Peyer's patch (tissue), 4 donors: ENCODE measurements at regions not wholly inside any gene's neighbourhood (a gene's known extent, or its start where the extent isn't known, plus 50 kb on each side); places are given as distances from the start of the nearest gene placed in this dataset.

Experiments
- DNase-seq, 3 donors: peaks; one replicate each; pipeline ENCODE4 v3.0.0-alpha.2; 2017 to 2019
- H3K27ac ChIP-seq, 4 donors: fragments of 200-600 bp; sonication (generic); one replicate each; pipeline ENCODE4 v1.5.1; 2016 to 2019
- H3K27me3 ChIP-seq, 2 donors: fragments of 200-600 bp; sonication (generic); one replicate each; pipeline ENCODE4 v1.5.1; 2019
- H3K36me3 ChIP-seq, 3 donors: fragments of 200-600 bp; sonication (generic); one replicate each; pipeline ENCODE4 v1.5.1; 2016 to 2019
- H3K4me1 ChIP-seq, 4 donors: fragments of 200-600 bp; sonication (generic); one replicate each; pipeline ENCODE4 v1.5.1; 2016 to 2019
- H3K4me3 ChIP-seq, 4 donors: fragments of 200-600 bp; sonication (generic); 1 replicate in 3 of 4; 2 replicates in 1 of 4; pipeline ENCODE4 v1.5.1; 2016 to 2019; ENCODE audit warnings: mild to moderate bottlenecking in 1 of 4
- H3K9me3 ChIP-seq, 4 donors: fragments of 200-600 bp; sonication (generic); one replicate each; pipeline ENCODE4 v1.5.1; 2016 to 2019; ENCODE audit warnings: mild to moderate bottlenecking in 1 of 4
- CTCF ChIP-seq, 6 experiments: fragments of 450-650 bp in 4 of 6; fragments of 200-600 bp in 2 of 6; sonication (generic) in 1 of 6; IDR thresholded peaks; one replicate each; pipeline ENCODE4 v1.5.1; 2017 to 2019; ENCODE audit warnings: antibody characterized with exemption in 6 of 6, mild to moderate bottlenecking in 3 of 6, moderate library complexity in 1 of 6
- POLR2A ChIP-seq, 2 donors: fragments of 450-650 bp; IDR thresholded peaks; one replicate each; pipeline ENCODE4 v1.5.1; 2017; ENCODE audit warnings: antibody characterized with exemption in 2 of 2, mild to moderate bottlenecking in 2 of 2, moderate library complexity in 2 of 2

- Histone ChIP-seq H3K27ac (no peak overlapping the region), H3K4me3 (no peak overlapping the region), H3K9me3 (no peaks in the 10 kb centered on the region), H3K36me3 (no peaks in the 10 kb centered on the region), H3K27me3 (no peaks in the 10 kb centered on the region), H3K4me1 (no peaks in the 10 kb centered on the region)
- no peak for DNase-seq
- TF ChIP-seq CTCF (IDR thresholded peaks at IDR 0.05) (no peak), POLR2A (IDR thresholded peaks at IDR 0.05) (no peak)
These were observed 71.5 kb upstream of the FOXG1 start for GRCh38 chr14:28695109-28695508.

- DNase-seq: no peak
- no peaks in the 10 kb centered on the region for H3K27me3 ChIP-seq
- no peak overlapping the region for H3K4me3 ChIP-seq
- TF ChIP-seq CTCF (IDR thresholded peaks at IDR 0.05): no peak
- no peak for TF ChIP-seq POLR2A (IDR thresholded peaks at IDR 0.05)
- H3K36me3 ChIP-seq: no peaks in the 10 kb centered on the region
- H3K9me3 ChIP-seq: no peaks in the 10 kb centered on the region
- no peaks in the 10 kb centered on the region for H3K4me1 ChIP-seq
- no peak overlapping the region for H3K27ac ChIP-seq
These were observed 64.9 kb upstream of the FOXG1 start for GRCh38 chr14:28701733-28702132.

GRCh38 chr14:28703482-28703881, 63.1 kb upstream of the FOXG1 start:
- Histone ChIP-seq H3K9me3 (no peaks in the 10 kb centered on the region), H3K4me1 (no peaks in the 10 kb centered on the region), H3K27me3 (no peaks in the 10 kb centered on the region), H3K4me3 (no peak overlapping the region), H3K36me3 (no peaks in the 10 kb centered on the region), H3K27ac (no peak overlapping the region)
- DNase-seq: no peak
- TF ChIP-seq CTCF (IDR thresholded peaks at IDR 0.05) (no peak), POLR2A (IDR thresholded peaks at IDR 0.05) (no peak)

GRCh38 chr14:28704153-28704552, 62.4 kb upstream of the FOXG1 start:
- Histone ChIP-seq H3K27me3 (no peaks in the 10 kb centered on the region), H3K27ac (no peak overlapping the region), H3K36me3 (no peaks in the 10 kb centered on the region), H3K9me3 (no peaks in the 10 kb centered on the region), H3K4me1 (no peaks in the 10 kb centered on the region), H3K4me3 (no peak overlapping the region)
- DNase-seq: no peak
- TF ChIP-seq POLR2A (IDR thresholded peaks at IDR 0.05) (no peak), CTCF (IDR thresholded peaks at IDR 0.05) (no peak)

- no peaks in the 10 kb centered on the region for H3K27me3 ChIP-seq
- DNase-seq: no peak
- TF ChIP-seq POLR2A (IDR thresholded peaks at IDR 0.05): no peak
- no peak for TF ChIP-seq CTCF (IDR thresholded peaks at IDR 0.05)
- no peak overlapping the region for H3K4me3 ChIP-seq
- no peaks in the 10 kb centered on the region for H3K4me1 ChIP-seq
- H3K36me3 ChIP-seq: no peaks in the 10 kb centered on the region
- no peaks in the 10 kb centered on the region for H3K9me3 ChIP-seq
- no peak overlapping the region for H3K27ac ChIP-seq
These were observed 58.8 kb upstream of the FOXG1 start for GRCh38 chr14:28707814-28708213.

GRCh38 chr14:28709571-28710305, 56.8 kb upstream of the FOXG1 start:
- Histone ChIP-seq H3K4me1 (no peaks in the 10 kb centered on the region), H3K9me3 (no peaks in the 10 kb centered on the region), H3K36me3 (no peaks in the 10 kb centered on the region), H3K27me3 (no peaks in the 10 kb centered on the region), H3K4me3 (no peak overlapping the region), H3K27ac (no peak overlapping the region)
- no peak for DNase-seq
- TF ChIP-seq POLR2A (IDR thresholded peaks at IDR 0.05) (no peak), CTCF (IDR thresholded peaks at IDR 0.05) (no peak)
